ENCODE measurements at regions not wholly inside any gene's neighbourhood (a gene's known extent, or its start where the extent isn't known, plus 50 kb on each side); places are given as distances from the start of the nearest gene placed in this dataset.
"Not testable (repeated sequence)": the region's sequence is repeated elsewhere in the genome, so short reads cannot be mapped to it uniquely, and the experiment has no call there.

DNA sequence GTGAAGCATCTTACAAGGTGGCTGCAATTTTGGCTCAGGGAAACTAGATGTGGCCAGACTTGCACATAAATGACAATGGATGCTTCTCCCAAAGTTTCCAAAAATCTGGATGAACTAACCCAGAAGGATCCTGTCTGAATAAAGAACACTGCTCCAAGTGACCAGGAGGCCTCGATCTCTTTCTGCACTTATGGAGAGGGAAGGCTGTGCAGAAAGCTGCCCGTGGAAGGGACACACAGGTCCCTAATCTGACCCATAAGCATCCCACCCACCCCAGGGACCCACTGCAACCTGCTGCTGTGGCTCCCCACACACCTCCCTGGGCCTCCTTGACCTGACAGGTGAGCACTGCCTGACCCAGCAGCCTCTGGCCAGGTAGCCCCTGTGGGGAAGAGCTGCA, 74.6 kb upstream of the SEC14L1 start:
- in situ Hi-C loops (cut with MboI; ENCODE audit: low pct_unique_long_range_greater_than_20kb, low sequenced_read_pairs, unreplicated experiment), result no loop called here

DNA sequence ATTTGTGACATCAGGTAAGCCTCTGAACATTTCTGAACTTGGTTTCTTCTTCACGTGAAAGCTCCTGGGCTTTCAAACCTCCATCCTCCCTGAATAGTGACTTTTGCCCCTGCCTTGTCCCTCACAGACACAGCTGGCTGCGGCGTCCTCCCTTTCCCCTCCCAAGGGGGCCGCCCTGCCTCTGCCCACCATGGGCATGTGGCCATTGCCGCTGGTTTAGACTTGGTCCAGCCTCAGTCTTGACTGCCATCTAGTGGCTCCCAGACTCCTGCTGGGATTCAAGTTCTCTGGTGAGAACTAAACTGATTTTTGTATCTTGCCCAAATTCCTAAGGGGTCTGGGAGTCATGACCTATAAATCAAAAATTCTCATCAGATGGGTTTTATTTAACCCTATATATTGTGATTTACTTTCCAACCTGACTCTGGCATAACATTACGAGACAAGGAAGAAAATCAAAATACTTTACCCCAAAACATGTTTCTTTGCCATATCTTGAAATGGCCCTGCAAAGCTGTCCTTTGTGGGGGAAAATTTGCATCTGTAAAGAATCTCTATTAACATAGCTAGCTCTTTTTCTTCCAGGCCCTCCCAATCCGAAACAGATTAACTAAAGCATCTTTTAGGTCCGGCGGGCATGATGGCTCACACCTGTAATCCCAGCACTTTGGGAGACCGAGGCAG, 73.9 kb upstream of the SEC14L1 start:
- peak; percentile 82 for DNase-seq (ENCODE audit: low spot score)
- in situ Hi-C loops (cut with MboI; ENCODE audit: low pct_unique_long_range_greater_than_20kb, low sequenced_read_pairs, unreplicated experiment), result not testable (repeated sequence)
- TF ChIP-seq, protein P1, sequence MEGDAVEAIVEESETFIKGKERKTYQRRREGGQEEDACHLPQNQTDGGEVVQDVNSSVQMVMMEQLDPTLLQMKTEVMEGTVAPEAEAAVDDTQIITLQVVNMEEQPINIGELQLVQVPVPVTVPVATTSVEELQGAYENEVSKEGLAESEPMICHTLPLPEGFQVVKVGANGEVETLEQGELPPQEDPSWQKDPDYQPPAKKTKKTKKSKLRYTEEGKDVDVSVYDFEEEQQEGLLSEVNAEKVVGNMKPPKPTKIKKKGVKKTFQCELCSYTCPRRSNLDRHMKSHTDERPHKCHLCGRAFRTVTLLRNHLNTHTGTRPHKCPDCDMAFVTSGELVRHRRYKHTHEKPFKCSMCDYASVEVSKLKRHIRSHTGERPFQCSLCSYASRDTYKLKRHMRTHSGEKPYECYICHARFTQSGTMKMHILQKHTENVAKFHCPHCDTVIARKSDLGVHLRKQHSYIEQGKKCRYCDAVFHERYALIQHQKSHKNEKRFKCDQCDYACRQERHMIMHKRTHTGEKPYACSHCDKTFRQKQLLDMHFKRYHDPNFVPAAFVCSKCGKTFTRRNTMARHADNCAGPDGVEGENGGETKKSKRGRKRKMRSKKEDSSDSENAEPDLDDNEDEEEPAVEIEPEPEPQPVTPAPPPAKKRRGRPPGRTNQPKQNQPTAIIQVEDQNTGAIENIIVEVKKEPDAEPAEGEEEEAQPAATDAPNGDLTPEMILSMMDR (IDR thresholded peaks at IDR 0.05; ENCODE audit: extremely low read depth, insufficient read depth, missing control alignments), result peak; percentile 89

More for the DNA sequence above, 74.6 kb upstream of the SEC14L1 start:
- TF ChIP-seq, protein P1 (IDR thresholded peaks at IDR 0.05; ENCODE audit: extremely low read depth, insufficient read depth, missing control alignments), result no peak
- no peak for DNase-seq (ENCODE audit: low spot score)

DNA sequence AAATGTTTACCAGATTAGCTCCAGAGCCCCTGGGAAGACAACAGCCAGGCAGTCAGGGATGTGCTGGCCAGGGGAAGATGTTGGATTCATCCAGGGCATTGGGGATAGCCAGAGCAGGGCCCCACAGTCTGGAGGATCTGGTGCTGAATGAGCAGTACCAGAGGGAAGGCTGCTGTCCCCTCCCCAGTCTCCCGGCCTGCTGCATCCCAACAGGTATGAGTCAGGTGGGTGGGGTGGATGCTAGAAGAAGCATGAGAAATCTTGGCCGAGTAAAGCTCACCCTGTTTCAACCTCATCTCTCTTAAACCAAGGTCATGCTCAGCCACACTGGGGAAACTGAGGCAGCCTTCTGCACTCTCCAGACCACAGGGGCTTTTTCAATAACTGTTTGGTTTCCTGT, 71.9 kb upstream of the SEC14L1 start:
- TF ChIP-seq, protein P1 (IDR thresholded peaks at IDR 0.05; ENCODE audit: extremely low read depth, insufficient read depth, missing control alignments), result no peak
- no peak for DNase-seq (ENCODE audit: low spot score)
- in situ Hi-C loops (cut with MboI; ENCODE audit: low pct_unique_long_range_greater_than_20kb, low sequenced_read_pairs, unreplicated experiment), result no loop called here

DNA sequence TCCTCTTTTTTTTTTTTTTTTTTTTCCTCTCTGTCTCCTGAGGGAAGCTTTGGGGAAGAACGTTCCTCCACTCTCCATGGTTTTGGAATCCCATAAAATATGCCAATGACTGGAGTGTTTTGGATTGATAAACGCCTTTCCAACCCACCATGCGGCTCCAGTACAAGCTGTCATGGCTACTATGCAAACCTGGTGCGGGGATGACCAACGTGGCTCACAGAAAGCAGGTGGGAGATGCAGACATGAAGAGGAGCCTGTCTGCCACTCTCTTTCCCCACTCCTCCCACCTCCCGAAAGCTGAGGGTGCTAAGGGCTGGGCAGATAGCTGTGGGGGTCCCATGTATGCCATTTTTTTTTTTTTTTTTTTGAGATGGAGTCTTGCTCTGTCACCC, 69.9 kb upstream of the SEC14L1 start:
- TF ChIP-seq, protein P1 (IDR thresholded peaks at IDR 0.05; ENCODE audit: extremely low read depth, insufficient read depth, missing control alignments), result no peak
- no peak for DNase-seq (ENCODE audit: low spot score)
- in situ Hi-C loops (cut with MboI; ENCODE audit: low pct_unique_long_range_greater_than_20kb, low sequenced_read_pairs, unreplicated experiment), result no loop called here

DNA sequence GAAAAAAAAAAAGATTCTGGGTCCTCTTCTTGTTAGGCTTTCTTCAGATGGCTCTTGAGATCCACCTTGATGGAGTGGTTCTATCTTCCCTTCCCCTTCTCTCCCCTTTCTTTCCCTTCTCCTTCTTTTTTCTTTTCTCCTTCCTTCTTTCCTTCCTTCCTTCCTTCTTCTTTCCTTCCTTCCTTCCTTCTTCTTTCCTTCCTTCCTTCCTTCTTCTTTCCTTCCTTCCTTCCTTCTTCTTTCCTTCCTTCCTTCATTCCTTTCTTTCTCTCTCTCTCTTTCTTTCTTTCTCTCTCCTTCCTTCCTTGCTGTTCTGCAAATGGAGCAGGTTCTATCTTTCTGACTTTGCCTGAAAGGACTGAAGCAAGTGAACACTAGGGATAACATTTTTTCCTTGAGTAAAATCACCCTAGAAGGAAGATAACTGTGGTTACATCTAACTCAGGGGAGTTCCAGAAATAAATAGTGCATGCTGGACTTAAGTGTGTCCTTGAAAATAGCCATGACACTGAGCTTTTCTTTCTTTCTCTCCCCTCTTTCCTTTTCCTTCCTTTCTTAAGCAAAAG, 68.8 kb upstream of the SEC14L1 start:
- in situ Hi-C loops (cut with MboI; ENCODE audit: low pct_unique_long_range_greater_than_20kb, low sequenced_read_pairs, unreplicated experiment), result no loop called here
- DNase-seq (ENCODE audit: low spot score), result no peak
- TF ChIP-seq, protein P1 (IDR thresholded peaks at IDR 0.05; ENCODE audit: extremely low read depth, insufficient read depth, missing control alignments), result no peak

DNA sequence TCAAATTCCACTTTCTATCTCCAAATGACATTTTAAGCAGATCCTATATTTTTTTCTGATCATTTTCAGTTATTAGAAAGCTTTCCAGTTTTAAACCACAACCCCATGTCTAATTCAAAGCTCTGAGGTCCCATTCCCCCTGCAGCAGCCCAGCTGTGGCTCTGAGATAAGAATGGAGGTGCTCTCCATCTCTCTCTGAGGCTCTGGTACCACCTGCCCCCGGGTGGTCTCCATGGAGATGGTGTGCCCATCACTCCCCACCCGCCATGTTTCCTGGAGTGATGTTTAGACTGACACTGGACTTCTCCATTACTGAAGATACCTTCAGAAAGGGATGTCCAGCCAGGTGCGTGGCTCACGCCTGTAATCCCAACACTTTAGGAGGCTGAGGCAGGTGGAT, 68.1 kb upstream of the SEC14L1 start:
- in situ Hi-C loops (cut with MboI; ENCODE audit: low pct_unique_long_range_greater_than_20kb, low sequenced_read_pairs, unreplicated experiment), result no loop called here
- no peak for DNase-seq (ENCODE audit: low spot score)
- TF ChIP-seq, protein P1 (IDR thresholded peaks at IDR 0.05; ENCODE audit: extremely low read depth, insufficient read depth, missing control alignments), result no peak

Measured in GM13977 (cell line).